Islet of Langerhans (tissue), 1 donor: ENCODE measurements at regions not wholly inside any gene's neighbourhood (a gene's known extent, or its start where the extent isn't known, plus 50 kb on each side); places are given as distances from the start of the nearest gene placed in this dataset.
"Not testable (repeated sequence)": the region's sequence is repeated elsewhere in the genome, so short reads cannot be mapped to it uniquely, and the experiment has no call there.

Source experiments
- FAIRE-seq: peaks from one replicate; lab custom pipeline; 2011; peaks lifted over from hg19 to GRCh38; lab: Jason Lieb, UNC

DNA sequence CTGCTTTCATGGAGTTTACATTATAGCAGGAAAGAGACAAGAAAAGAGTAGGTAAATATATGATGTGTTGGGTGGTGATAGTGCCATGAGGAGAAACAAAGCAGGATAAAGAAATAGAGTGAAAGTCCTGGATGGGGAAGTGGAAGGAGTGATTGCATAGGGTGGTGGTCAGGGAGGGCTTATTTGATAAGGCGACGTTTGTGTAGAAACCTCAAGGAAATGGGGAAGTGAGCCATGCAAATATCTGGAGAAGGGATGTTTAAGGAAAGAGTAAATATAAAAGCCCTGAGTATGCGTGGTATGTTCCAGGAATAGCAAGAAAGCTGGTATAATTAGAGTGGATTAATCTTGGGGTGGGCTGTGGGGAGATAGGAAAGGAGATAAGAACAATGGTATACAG lies 134.7 kb upstream of the SV2C start:
- no peak for FAIRE-seq

DNA sequence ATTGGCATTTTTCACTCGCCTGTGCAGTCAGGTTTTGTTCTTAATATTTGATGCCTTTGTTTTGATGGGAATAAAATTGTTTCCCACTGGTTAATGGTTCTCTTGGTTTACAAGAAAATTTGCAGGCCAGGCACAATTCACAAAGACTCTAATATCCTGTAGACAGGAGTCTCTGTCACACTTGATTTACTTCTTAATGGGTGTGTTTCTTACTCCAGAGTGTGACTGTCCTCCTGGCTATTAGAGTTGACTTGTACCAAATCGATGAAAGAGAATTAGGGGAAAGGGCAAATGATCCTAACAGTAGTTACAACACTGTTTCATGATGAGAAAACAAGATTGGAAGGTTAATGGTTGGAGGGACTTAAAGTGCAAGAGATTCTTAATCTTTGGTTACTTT lies 142.8 kb upstream of the SV2C start:
- no peak for FAIRE-seq

DNA sequence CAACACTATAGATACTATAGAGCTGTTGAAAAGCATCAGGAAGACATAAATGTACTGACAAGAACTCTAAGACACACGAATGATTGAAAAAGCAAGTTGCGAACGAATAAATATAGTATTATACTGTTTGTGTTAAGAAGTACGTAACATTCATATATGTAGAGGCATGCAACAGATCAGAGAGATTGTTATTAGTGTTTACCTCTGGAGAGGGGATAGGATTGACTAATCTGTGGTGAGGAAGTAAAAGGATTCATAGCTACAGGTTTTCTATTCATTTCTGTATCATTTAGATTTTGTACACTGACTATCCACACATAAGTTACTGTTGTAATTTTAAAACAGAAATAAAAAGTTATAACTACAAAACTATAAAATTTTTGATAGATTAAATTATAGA lies 147.6 kb upstream of the SV2C start:
- no peak for FAIRE-seq

DNA sequence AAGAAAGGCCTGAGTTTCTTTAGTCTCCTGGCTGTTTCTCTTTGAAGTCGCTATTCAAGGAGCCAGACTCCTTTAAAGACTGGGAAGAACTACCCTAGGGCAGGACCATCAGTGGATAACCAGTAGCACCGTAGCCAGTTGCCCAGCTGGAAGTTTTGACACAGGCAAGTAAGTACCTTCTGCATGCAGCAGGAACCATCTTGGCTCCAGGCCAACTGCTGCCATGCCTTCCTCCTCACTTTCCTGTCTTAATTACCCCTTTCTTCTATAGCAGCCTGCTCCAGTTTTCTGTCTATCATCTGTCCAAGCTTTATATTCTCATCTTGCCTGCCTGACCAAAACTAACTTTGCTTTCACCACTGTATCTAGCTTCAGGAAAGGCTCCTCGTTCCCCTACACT lies 149.7 kb upstream of the SV2C start:
- no peak for FAIRE-seq

DNA sequence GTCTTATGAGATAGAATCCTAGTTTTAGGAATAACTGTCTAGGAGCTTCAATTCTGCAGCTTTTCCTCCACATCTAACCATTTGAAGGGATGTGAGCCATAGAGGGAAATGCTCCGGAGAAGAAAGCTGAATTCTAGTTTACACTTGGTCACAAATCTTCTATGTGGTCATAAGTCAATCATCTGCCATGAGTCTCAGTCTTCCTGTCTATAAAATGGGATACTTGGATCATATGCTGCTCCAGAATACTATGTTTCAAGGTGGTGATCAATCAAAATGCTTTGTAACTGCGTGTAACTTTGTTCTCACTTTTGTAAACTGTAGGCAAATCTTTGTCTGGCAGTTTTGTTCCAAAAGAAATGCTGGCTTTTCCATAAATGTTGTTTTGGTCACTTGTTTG lies 152.0 kb upstream of the SV2C start:
- no peak for FAIRE-seq

DNA sequence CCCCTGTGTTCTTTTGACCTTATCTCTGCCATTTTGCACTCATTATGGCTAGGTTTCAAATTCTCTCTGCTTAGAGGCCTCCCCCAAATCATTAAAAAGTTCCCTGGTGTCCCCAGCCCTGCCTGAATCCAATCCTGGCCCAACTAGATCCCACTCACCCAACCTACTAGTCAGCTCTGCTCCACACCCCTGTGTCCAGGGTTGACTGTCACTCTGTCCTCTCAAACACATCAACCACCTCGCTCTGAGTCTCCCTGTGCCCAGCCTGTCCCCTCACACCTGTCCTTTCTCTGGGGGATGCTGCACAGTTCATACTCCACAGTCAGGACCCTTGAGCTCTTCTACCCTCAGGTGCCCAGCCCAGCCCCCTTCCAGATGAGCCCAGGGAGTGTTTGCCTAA lies 154.2 kb upstream of the SV2C start:
- no peak for FAIRE-seq

DNA sequence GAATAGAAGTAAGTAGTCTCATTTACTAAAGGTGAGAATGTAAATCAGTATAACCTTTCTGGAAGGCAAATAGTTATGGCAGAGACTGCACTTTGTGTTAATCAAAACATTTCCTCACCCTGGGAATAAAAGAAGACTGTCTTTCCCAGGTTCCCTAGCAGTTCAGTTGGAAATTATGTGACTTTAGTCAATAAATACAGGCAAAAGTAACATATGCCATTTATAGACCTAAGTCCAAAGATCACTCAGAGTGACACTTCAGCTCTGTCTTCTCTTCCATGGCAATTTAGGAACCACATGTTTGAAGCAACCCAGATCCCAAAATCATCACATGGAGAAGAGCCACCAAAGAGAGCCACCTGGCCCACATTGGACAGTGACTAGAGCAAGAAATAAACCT lies 160.7 kb upstream of the SV2C start:
- FAIRE-seq = no peak

DNA sequence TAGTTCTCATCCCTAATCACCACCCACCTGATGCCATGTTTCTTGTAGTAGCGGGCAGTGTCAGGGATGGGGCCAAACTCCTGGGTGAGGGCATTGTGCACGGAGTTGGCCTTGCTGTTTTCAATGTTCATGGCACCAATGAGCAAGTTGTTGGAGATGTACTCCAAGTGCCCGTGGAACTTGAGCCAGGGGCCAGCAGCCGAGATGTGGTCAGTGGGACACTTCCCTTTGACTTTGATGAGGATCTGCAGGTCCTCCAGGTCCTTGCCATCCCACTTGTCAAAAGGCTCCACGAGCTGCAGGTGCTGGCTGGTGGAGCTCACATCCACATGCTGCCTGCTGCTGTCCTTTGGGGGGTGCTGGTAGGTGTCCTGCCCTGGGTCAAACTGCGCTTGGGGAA lies 162.2 kb upstream of the SV2C start:
- no peak for FAIRE-seq

DNA sequence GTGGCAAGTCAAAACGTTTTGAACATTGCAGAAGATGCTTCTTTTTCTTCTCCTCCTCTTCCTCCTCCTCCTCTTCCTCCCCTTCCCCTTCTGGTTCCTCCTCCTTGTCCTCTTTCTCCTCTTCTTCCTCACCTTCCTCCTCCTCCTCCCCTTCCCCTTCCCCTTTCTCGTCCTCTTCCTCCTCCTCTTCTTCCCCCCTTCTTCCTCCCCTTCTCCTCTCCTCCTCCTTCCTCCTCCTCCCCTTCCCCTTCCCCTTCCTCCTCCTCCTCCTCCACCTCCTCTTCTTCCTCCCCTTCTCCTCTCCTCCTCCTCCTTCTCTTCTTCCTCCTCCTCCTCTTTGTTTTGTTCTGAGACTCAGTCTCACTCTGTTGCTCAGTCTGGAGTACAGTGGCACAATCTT lies 167.0 kb upstream of the SV2C start:
- FAIRE-seq = no peak

DNA sequence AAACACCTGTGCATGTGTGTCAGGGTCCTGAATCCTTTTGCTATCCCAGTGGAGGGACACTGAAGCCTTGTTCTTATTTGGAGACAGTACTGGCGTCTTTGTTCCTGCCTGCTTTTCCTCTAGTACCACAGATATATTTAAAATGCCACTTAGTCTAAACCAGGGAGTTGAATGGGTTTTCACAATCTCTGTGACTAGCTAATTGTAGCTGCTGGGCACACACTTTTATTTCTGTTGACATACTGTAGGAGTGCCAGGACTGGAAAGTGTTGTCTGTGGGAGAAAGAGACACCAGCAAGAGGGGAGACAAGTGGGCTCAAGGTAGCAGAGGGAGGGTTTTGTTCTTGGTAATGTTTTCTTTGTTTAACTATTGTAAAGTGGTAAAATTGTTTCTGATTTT lies 174.0 kb upstream of the SV2C start:
- no peak for FAIRE-seq

DNA sequence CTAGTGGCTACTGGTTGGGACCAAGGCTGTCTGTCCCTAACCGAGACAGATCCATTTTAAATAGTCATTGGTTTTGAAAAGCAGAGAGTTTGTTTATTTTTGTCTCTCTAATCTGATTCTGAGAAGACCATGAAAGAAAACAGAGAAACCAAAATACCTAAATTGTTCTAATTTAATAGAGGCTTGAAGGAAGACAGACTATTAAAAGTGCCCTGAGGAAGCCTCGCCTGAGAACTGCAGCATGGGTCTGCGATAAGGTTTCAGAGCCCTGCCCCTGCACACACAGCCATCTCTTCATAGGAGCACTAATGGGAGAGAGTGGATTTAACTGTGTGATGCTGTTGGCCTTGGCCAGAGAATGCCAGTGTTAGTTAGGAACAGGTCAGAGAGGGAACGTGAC lies 175.5 kb upstream of the SV2C start:
- FAIRE-seq = no peak

DNA sequence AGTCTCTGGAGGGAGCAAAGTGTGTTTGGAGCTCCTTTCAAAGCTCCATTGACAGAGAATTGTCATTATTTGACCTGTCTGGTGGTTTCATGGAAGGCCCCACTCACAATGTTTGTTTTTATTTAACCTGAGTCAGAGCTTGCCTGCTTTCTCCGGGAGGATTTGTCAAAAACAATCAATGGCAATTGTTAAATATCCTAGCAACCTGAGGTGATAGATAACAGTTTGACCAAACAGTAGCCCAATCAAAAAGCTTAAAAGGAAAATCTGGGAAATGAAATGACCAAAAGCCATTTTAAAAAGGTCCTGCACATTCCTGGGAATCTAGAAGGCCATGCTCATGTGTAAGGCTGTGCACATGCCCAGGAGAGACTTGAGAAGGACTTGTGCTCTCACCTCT lies 177.2 kb upstream of the POC5 start:
- FAIRE-seq = no peak

DNA sequence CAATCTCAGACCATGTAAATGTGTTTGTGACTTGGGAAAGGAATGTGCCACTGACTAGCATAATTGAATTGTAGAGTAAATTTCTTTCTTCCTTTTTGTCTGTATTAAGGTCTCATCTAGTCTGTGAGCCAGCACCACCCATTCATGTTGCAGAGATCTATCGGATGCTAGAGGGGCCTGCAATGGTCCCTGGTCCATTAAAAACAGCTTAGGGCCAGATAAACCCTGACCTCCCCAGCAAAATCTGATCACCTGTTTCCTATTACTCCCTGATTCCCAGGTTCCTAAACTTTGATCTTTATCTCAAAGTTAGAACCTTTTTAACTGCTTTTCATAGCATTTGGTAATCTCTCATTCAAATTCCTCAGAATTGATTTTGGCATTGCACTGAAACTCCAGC lies 174.5 kb upstream of the POC5 start:
- FAIRE-seq = no peak

DNA sequence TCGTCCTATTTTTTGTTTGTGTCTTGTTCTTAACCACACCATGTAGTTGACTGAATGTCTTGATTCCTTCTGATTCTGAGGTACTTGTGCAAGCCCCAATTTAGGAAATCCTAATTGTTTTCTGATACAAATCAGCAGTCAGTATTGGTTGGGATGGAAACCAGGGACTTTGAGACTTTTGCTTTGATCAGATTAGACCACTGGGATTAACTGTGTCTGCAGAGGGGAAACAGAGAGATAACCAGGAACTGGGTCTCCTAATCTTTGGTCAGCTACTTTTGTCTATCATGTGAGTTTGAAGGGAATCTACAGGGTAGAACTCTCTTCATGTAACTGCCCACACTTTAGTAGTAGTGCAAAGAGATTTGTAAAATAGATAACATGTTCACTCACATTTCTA lies 173.8 kb upstream of the POC5 start:
- FAIRE-seq = no peak

DNA sequence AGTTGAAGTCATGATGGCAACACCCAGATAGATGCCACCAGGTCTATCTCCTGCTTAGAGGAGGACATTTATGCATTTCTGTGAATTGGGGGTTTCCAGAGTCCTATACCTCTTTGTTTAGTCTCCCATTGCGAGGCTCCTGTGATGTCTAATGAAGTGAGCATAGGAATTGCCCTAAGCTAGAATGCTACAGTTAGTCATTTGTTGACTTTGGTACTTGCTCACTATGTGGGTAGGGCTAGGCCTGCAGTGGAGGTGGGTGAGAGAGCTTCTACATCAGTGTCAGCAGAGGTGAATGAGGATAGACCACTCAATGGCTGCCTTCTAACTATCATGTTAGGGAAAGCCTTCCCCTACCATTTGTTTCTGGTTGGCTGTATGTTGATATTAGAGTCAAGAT lies 173.3 kb upstream of the POC5 start:
- FAIRE-seq = no peak

DNA sequence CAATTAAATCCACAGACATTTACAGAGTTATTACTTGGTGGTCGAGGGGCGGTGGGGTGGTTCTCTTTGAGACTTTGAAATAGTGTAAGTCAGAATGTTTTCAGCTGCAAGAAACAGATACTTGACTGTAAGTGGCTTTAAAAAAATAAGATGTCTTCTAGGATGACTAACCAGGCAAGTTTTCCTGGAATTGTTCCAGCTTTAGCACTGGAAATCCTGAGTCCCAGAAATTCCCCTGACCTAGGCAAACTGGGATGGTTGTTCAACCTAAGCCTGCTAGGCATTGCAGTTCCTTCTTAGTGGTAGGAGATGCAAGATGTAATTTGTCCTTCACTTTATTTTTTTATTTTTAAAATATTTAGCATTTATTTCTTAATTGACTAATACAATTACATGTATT lies 169.5 kb upstream of the POC5 start:
- no peak for FAIRE-seq

DNA sequence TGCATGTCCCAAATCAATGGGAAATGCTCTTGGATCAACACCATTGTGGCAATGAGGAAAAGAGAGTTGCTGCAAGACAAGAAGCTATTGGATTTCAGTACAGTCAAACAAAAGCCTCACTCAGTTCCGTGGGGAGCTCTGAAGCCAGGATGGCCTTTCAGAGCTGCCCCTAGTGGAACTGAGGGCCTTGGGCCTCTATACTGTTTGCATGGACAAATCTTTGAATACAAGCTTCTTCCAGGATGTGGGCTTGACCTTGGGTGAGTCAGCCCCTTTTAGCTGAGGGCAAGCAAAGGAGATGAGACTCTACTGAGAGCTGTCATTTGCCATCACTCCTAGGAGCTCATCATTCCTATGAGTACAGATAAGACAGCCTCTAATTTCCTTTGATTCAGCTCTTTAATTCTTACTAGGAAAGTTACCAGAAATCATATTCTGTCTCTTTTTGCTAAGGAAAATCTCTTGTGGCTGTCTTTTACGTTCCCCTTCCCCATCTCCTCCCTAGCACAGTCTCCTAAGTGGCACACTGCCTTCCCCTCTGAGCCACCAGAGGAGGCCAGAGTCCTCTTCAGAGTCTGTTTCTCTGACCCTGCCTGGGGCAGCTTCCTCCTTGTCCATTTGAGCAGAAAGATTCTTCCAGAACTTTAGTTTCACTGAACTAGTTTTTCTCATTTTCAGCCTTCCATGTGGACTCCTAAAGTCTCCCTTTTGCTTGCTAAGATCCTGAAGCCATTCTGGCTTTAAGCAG lies 168.8 kb upstream of the POC5 start:
- FAIRE-seq = no peak

DNA sequence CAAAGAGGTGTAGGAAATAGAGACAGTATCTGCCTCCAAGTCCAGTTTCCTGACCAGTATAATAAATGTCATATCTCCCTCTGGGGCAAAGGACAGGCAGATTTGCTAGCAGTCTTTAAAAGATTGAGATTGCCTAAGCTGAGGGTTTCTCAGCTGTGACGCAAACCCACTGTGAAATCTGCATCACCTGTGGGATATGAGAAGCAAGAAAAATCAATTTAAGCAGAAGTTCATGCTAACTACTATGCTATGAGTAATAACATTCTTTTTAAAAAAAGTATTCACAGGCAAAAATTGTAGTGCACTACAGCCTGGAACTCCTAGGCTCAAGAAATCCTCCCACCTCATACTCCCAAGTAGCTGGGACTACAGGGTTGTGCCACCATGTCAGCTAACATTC lies 168.1 kb upstream of the POC5 start:
- FAIRE-seq = no peak

DNA sequence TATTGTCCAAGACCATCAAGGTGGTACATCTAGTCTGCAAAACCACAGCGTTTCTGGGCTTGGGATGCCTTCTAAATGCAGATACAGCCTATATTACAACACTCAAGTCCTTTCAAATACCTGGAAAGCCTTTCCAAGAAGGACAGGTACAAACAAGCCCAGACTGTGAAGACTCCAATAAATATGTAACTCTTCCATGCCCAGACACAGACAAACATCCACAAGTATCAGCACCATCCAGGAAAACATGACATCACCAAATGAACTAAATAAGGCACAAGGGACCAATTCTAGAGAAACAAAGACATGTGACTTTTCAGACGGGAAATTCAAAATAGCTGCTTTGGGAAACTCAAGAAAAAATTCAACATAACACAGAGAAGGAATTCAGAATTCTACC lies 152.7 kb upstream of the POC5 start:
- no peak for FAIRE-seq

DNA sequence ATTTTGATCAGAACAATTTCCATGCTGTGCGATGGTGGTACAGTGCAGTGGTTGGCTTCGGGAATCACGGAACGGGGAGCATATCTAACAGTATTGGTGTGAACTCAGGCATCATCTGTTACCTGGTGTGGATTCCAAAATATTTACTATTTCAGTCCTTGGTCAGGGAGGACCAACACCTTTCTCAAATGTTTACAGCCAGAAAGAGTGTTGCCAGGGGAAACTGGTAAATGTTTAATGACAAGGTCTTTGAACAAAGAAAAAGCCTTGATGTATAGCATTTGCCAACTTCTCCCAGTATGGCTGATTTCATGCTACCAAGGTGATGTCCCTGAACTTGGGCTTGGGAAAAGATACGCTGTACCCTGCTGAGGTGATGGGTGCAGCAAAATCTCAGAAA lies 145.6 kb upstream of the POC5 start:
- FAIRE-seq = no peak

DNA sequence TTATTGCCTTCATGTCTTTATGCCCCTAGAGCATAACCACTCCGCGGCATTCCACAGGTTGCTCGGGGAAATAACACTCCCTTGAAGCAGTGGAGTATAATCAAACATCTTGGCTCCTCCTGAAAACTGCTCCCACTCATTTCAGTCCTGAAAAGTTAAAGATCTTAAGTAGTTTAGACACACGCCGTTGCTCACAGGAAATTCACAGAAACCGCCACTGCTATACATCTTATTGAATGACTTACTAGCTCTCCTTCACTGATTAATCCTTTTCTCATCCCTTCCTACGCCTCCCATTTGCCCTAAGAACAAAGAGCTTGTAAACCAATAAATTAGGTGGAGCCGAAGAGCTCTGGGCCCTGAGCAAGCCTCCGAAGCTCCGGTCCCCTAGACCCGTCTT lies 142.4 kb upstream of the POC5 start:
- FAIRE-seq = not testable (repeated sequence)

DNA sequence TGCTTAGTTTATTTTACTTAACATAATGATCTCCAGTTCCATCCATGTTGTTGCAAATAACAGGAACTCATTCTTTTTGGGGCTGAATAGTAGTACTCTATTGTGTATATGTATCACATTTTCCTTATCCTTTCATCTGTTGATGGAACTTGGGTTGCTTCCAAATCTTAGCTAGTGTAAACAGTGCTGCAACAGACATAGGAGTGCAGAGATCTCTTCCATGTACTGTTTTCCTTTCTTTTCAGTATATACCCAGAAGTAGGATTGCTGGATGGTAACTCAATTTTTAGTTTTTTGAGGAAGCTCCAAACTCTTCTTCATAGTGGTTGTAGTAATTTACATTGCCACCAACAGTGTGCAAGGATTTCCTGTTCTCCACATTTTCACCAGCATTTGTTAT lies 138.8 kb upstream of the POC5 start:
- no peak for FAIRE-seq

DNA sequence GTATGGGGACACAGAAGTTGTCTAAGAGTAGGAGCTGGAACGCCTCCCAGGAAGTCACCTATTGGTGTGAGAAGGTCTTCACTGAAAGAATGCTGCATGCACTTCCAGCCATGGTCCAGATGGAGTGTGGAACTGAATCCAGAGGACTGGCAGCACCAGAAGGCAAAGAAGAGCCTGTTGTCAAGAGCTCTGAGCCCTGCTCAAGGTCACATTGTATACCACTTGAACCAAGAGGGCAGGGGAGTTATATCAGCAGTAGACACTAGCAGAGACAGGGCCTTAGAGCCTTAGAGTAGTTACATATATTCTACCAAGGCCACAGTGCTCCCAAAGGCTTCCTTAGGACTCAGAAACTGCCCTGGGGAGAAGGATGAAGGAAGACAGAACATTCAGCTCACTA lies 130.8 kb upstream of the POC5 start:
- FAIRE-seq = no peak

DNA sequence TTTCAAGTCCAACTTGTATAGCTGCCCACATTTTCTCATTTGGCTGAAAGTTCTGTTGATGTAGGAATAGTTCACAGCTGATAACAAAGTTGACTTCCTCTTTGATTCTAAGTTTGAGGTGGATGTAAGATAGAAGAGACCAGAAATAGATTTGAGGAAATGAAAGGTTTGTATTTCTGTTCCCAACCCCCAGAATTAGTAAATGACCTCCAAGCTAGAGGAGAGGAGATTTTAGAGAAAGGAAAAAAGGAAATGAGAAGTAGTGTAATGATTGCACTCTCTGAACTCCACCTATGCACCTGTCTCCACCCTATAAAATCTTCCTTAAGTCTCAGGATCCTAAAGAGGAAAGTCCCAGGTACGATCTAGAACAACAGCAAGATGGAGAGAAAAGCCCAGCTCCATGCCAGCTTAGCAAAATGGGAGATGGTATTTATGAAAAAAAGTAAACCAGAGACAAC lies 130.4 kb upstream of the POC5 start:
- FAIRE-seq = no peak

DNA sequence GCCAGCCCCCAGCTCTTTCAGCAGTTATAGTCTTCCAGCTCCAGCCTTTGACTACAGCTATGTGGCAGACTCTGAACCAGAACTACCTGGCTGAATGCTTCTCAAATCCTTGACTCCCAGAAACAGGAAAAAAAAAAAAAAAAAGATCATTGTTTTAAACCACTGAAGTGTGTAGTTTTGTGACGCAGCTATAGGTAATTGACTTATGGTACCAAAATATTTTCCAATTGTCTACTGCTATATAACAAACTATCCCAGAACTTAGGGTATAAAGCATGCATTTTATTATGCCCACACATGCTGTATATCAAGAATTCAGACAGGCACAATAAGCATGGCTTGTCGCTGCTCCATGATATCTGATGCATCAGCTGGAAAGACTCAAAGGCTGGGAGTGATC lies 127.1 kb upstream of the POC5 start:
- FAIRE-seq = no peak
